ENCODE measurements at regions not wholly inside any gene's neighbourhood (a gene's known extent, or its start where the extent isn't known, plus 50 kb on each side); places are given as distances from the start of the nearest gene placed in this dataset.

DNA sequence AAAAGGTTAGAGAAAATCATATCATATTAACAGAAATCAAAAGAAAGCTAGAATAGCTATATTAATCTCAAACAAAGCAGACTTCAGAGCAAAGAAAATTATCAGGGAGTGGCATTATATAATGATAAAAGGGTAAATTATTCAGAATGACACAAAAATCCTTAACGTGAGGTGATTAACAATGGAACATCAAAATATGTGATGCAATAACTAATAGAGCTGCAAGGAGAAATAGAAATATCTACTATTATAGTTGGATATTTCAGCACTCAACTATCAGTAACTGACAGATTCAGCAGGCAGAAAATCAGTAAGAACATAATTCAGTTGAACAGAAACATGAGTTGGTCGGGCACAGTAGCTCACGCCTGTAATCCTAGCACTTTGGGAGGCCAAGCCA, 275.1 kb upstream of the FSIP2 start:
- H3K9ac ChIP-seq, result no peak overlapping the region
- H4K20me1 ChIP-seq (ENCODE audit: insufficient read depth), result no peaks in the 10 kb centered on the region
- no peak overlapping the region for H3K4me2 ChIP-seq
- H3K9me3 ChIP-seq, result no peaks in the 10 kb centered on the region
- H3K27ac ChIP-seq (ENCODE audit: low read depth in 2 of 2, low read length in 1 of 2), result no peak overlapping the region
- H3F3A ChIP-seq (replicated peaks; ENCODE audit: insufficient read depth), result no peaks in the 10 kb centered on the region
- WGBS (ENCODE audit: low lambda C conversion rate), result 82% methylated on average over 3 of the region's 3 CpGs
- CTCF ChIA-PET, result interaction anchor here (1.1 kb wide), 1 partner anchor 8 kb away, joined by 3 read pairs; no protein-coding TSS in a partner anchor
- no peaks in the 10 kb centered on the region for H3K4me1 ChIP-seq (ENCODE audit: control insufficient read depth in 1 of 2, insufficient read depth in 2 of 2, low read depth in 1 of 2, low read length in 1 of 2)
- no peak for DNase-seq
- no peaks in the 10 kb centered on the region for H3K27me3 ChIP-seq (ENCODE audit: insufficient read depth)
- H3K9me2 ChIP-seq, result no peaks in the 10 kb centered on the region
- H3K36me3 ChIP-seq (replicated peaks in 1 of 2; ENCODE audit: control insufficient read depth in 1 of 2, insufficient read depth in 2 of 2, low read length in 1 of 2), result no peaks in the 10 kb centered on the region
- H3K79me2 ChIP-seq (ENCODE audit: insufficient read depth), result no peaks in the 10 kb centered on the region
- POLR2A ChIA-PET, result no interaction called here
- TF ChIP-seq FOXM1 (IDR thresholded peaks at IDR 0.05; ENCODE audit: low read depth), result no peak
- TF ChIP-seq RAD21 (IDR thresholded peaks at IDR 0.05; ENCODE audit: low read length), result no peak
- no peak for TF ChIP-seq SMC3 (IDR thresholded peaks at IDR 0.05; ENCODE audit: low read depth, low read length)
- no peak for TF ChIP-seq MEF2A (IDR thresholded peaks at IDR 0.05; ENCODE audit: borderline replicate concordance, low read depth)
- no peak for TF ChIP-seq NRF1 (IDR thresholded peaks at IDR 0.05; ENCODE audit: low read depth, low read length)
- TF ChIP-seq, protein P1, sequence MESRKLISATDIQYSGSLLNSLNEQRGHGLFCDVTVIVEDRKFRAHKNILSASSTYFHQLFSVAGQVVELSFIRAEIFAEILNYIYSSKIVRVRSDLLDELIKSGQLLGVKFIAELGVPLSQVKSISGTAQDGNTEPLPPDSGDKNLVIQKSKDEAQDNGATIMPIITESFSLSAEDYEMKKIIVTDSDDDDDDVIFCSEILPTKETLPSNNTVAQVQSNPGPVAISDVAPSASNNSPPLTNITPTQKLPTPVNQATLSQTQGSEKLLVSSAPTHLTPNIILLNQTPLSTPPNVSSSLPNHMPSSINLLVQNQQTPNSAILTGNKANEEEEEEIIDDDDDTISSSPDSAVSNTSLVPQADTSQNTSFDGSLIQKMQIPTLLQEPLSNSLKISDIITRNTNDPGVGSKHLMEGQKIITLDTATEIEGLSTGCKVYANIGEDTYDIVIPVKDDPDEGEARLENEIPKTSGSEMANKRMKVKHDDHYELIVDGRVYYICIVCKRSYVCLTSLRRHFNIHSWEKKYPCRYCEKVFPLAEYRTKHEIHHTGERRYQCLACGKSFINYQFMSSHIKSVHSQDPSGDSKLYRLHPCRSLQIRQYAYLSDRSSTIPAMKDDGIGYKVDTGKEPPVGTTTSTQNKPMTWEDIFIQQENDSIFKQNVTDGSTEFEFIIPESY (IDR thresholded peaks at IDR 0.05; ENCODE audit: borderline replicate concordance, low read depth), result no peak
- no peak for TF ChIP-seq MAX (IDR thresholded peaks at IDR 0.05; ENCODE audit: low read depth)
- TF ChIP-seq FOXJ3 (CRISPR knock-in tag; IDR thresholded peaks at IDR 0.05), result no peak
- TF ChIP-seq POLR2AphosphoS5 (IDR thresholded peaks at IDR 0.05; ENCODE audit: low read depth, low read length), result no peak
- TF ChIP-seq, protein P2, sequence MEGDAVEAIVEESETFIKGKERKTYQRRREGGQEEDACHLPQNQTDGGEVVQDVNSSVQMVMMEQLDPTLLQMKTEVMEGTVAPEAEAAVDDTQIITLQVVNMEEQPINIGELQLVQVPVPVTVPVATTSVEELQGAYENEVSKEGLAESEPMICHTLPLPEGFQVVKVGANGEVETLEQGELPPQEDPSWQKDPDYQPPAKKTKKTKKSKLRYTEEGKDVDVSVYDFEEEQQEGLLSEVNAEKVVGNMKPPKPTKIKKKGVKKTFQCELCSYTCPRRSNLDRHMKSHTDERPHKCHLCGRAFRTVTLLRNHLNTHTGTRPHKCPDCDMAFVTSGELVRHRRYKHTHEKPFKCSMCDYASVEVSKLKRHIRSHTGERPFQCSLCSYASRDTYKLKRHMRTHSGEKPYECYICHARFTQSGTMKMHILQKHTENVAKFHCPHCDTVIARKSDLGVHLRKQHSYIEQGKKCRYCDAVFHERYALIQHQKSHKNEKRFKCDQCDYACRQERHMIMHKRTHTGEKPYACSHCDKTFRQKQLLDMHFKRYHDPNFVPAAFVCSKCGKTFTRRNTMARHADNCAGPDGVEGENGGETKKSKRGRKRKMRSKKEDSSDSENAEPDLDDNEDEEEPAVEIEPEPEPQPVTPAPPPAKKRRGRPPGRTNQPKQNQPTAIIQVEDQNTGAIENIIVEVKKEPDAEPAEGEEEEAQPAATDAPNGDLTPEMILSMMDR (IDR thresholded peaks at IDR 0.05), result no peak
- no peak for TF ChIP-seq SIN3A (IDR thresholded peaks at IDR 0.05; ENCODE audit: borderline replicate concordance, low read depth, low read length)
- no peak for TF ChIP-seq CHD2 (IDR thresholded peaks at IDR 0.05; ENCODE audit: low read length, partially characterized antibody)
- TF ChIP-seq TAF1 (IDR thresholded peaks at IDR 0.05; ENCODE audit: borderline replicate concordance, low read depth, low read length), result no peak
- TF ChIP-seq, protein P3, sequence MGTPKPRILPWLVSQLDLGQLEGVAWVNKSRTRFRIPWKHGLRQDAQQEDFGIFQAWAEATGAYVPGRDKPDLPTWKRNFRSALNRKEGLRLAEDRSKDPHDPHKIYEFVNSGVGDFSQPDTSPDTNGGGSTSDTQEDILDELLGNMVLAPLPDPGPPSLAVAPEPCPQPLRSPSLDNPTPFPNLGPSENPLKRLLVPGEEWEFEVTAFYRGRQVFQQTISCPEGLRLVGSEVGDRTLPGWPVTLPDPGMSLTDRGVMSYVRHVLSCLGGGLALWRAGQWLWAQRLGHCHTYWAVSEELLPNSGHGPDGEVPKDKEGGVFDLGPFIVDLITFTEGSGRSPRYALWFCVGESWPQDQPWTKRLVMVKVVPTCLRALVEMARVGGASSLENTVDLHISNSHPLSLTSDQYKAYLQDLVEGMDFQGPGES (IDR thresholded peaks at IDR 0.05; ENCODE audit: low read depth, low read length), result no peak
- TF ChIP-seq RCOR1 (IDR thresholded peaks at IDR 0.05; ENCODE audit: low read length), result no peak
- TF ChIP-seq, protein P4, sequence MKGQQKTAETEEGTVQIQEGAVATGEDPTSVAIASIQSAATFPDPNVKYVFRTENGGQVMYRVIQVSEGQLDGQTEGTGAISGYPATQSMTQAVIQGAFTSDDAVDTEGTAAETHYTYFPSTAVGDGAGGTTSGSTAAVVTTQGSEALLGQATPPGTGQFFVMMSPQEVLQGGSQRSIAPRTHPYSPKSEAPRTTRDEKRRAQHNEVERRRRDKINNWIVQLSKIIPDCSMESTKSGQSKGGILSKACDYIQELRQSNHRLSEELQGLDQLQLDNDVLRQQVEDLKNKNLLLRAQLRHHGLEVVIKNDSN (IDR thresholded peaks at IDR 0.05; ENCODE audit: borderline replicate concordance, low read depth), result no peak
- TF ChIP-seq RXRA (IDR thresholded peaks at IDR 0.05; ENCODE audit: borderline replicate concordance, low read depth), result no peak
- no peak for TF ChIP-seq JUND (IDR thresholded peaks at IDR 0.05)
- TF ChIP-seq PBX3 (IDR thresholded peaks at IDR 0.05), result no peak
- no peak for TF ChIP-seq GATA2 (CRISPR knock-in tag; IDR thresholded peaks at IDR 0.05)
- no peak overlapping the region for H3K4me3 ChIP-seq (ENCODE audit: low read depth in 2 of 2, low read length in 1 of 2)
- no peak overlapping the region for H2AFZ ChIP-seq (ENCODE audit: low read depth)
